ENCODE measurements at regions not wholly inside any gene's neighbourhood (a gene's known extent, or its start where the extent isn't known, plus 50 kb on each side); places are given as distances from the start of the nearest gene placed in this dataset.

GRCh38 chr13:22629374-22629773, 551.4 kb upstream of the SGCG start:
- Histone ChIP-seq H3K9me3 (replicated peaks; ENCODE audit: control insufficient read depth, insufficient read depth, low read depth, low read length) (no peaks in the 10 kb centered on the region), H3K9me1 (ENCODE audit: control insufficient read depth, insufficient read depth, low read length) (no peaks in the 10 kb centered on the region), H2AFZ (ENCODE audit: low read depth, low read length) (no peak overlapping the region), H3K27ac (ENCODE audit: extremely low read depth, low read depth, low read length) (no peak overlapping the region), H3K4me2 (ENCODE audit: insufficient read depth, low read length) (no peak overlapping the region), H3K27me3 (ENCODE audit: control insufficient read depth in 2 of 2, insufficient read depth in 2 of 2, low read length in 2 of 2) (no peaks in the 10 kb centered on the region), H3K9ac (ENCODE audit: insufficient read depth in 1 of 2, low read depth in 2 of 2, low read length in 2 of 2) (no peak overlapping the region), H3K36me3 (ENCODE audit: control insufficient read depth, insufficient read depth, low read length) (no peaks in the 10 kb centered on the region), H3K79me2 (ENCODE audit: control insufficient read depth, insufficient read depth, low read length) (no peaks in the 10 kb centered on the region), H3K4me1 (replicated peaks in 1 of 2; ENCODE audit: control insufficient read depth in 2 of 2, insufficient read depth in 2 of 2, low read length in 2 of 2) (no peaks in the 10 kb centered on the region), H4K20me1 (replicated peaks; ENCODE audit: control insufficient read depth, insufficient read depth, low read length) (no peaks in the 10 kb centered on the region), H3K4me3 (no peak overlapping the region)
- DNase-seq (ENCODE audit: extremely low read depth in 1 of 4, low spot score in 3 of 4) (peak in 1 of 4 experiments; percentile 4), ATAC-seq (no peak), FAIRE-seq (no peak)
- ChIA-PET CTCF (ENCODE audit: low intra/inter-chr PET ratio) (no interaction called here), POLR2A (no interaction called here)
- intact Hi-C loops (cut with micrococcal nuclease) = no loop called here
- peak; percentile 67 for TF ChIP-seq RFX1 (IDR thresholded peaks at IDR 0.05)
- TF ChIP-seq DMBX1 (CRISPR knock-in tag; IDR thresholded peaks at IDR 0.05; ENCODE audit: borderline replicate concordance) = no peak
- no peak for TF ChIP-seq PML (IDR thresholded peaks at IDR 0.05; ENCODE audit: low read length)
- no peak for TF ChIP-seq ASH1L (IDR thresholded peaks at IDR 0.05; ENCODE audit: borderline replicate concordance, low read depth, partially characterized antibody)
- in situ Hi-C loops (cut with MboI) = no loop called here
- 0% methylated on average over 2 of the region's 2 CpGs for WGBS (ENCODE audit: insufficient coverage, low coverage, missing lambda C conversion rate)
- BruUV-seq (replicated peaks) = no TSS peak

GRCh38 chr13:22642088-22642487, 538.7 kb upstream of the SGCG start:
- H3K4me2 ChIP-seq (ENCODE audit: insufficient read depth, low read length) = no peak overlapping the region
- H3K36me3 ChIP-seq (ENCODE audit: control insufficient read depth, insufficient read depth, low read length) = no peaks in the 10 kb centered on the region
- no peaks in the 10 kb centered on the region for H3K79me2 ChIP-seq (ENCODE audit: control insufficient read depth, insufficient read depth, low read length)
- BruUV-seq (replicated peaks) = no TSS peak
- no peaks in the 10 kb centered on the region for H3K4me1 ChIP-seq (replicated peaks in 1 of 2; ENCODE audit: control insufficient read depth in 2 of 2, insufficient read depth in 2 of 2, low read length in 2 of 2)
- H3K9me3 ChIP-seq (replicated peaks; ENCODE audit: control insufficient read depth, insufficient read depth, low read depth, low read length) = no peaks in the 10 kb centered on the region
- CTCF ChIA-PET (ENCODE audit: low intra/inter-chr PET ratio) = no interaction called here
- FAIRE-seq (no peak), DNase-seq (ENCODE audit: extremely low read depth in 1 of 4, low spot score in 3 of 4) (no peak), ATAC-seq (no peak)
- no peaks in the 10 kb centered on the region; a peak in 1 of 5 replicates for H3K27me3 ChIP-seq (ENCODE audit: control insufficient read depth in 2 of 2, insufficient read depth in 2 of 2, low read length in 2 of 2)
- 3% methylated on average over 6 of the region's 8 CpGs for WGBS (ENCODE audit: insufficient coverage, low coverage, missing lambda C conversion rate)
- no peaks in the 10 kb centered on the region for H4K20me1 ChIP-seq (replicated peaks; ENCODE audit: control insufficient read depth, insufficient read depth, low read length)
- no peaks in the 10 kb centered on the region for H3K9me1 ChIP-seq (ENCODE audit: control insufficient read depth, insufficient read depth, low read length)
- intact Hi-C loops (cut with micrococcal nuclease) (no loop called here), in situ Hi-C loops (cut with MboI) (no loop called here)
- H3K4me3 ChIP-seq = no peak overlapping the region
- H3K27ac ChIP-seq (ENCODE audit: extremely low read depth, low read depth, low read length) = no peak overlapping the region
- POLR2A ChIA-PET = no interaction called here
- H2AFZ ChIP-seq (ENCODE audit: low read depth, low read length) = no peak overlapping the region
- H3K9ac ChIP-seq (ENCODE audit: insufficient read depth in 1 of 2, low read depth in 2 of 2, low read length in 2 of 2) = no peak overlapping the region
- TF ChIP-seq TSHZ1 (CRISPR knock-in tag; IDR thresholded peaks at IDR 0.05) (no peak), ZNF583 (CRISPR knock-in tag; IDR thresholded peaks at IDR 0.05) (no peak), EGR1 (conservative IDR thresholded peaks at IDR 0.05) (no peak), AFF1 (IDR thresholded peaks at IDR 0.05; ENCODE audit: low read depth in 1 of 2, partially characterized antibody in 2 of 2) (no peak), NFATC3 (IDR thresholded peaks at IDR 0.05) (no peak), PRMT5 (CRISPR knock-in tag; IDR thresholded peaks at IDR 0.05) (no peak), HDAC8 (tag; IDR thresholded peaks at IDR 0.05) (no peak)
